H9 (cell line): ENCODE measurements at regions not wholly inside any gene's neighbourhood (a gene's known extent, or its start where the extent isn't known, plus 50 kb on each side); places are given as distances from the start of the nearest gene placed in this dataset.

ENCODE experiments used
- DNase-seq: peaks from one replicate; pipeline ENCODE4 v3.0.0-alpha.2; 2017
- H2AFZ ChIP-seq: one replicate; pipeline ENCODE4 v1.6.1; 2013; ENCODE audit warnings: mild to moderate bottlenecking, low read length, control low read depth, moderate library complexity
- H2AK5ac ChIP-seq: 2 replicates; pipeline ENCODE4 v1.6.1; 2013; ENCODE audit warnings: low read length, control low read depth, mixed read lengths; ENCODE audit not compliant: insufficient read length
- H2BK120ac ChIP-seq: one replicate; pipeline ENCODE4 v1.6.1; 2013; ENCODE audit warnings: low read depth, mild to moderate bottlenecking, low read length, control low read depth, inconsistent platforms; ENCODE audit not compliant: poor library complexity, severe bottlenecking
- H2BK12ac ChIP-seq: 2 replicates; pipeline ENCODE4 v1.6.1; 2013; ENCODE audit warnings: low read length, control low read depth, mixed read lengths, low read depth; ENCODE audit not compliant: insufficient read length
- H2BK15ac ChIP-seq: 2 replicates; pipeline ENCODE4 v1.6.1; 2013; ENCODE audit warnings: low read depth, low read length, control low read depth
- H2BK20ac ChIP-seq: one replicate; pipeline ENCODE4 v1.6.1; 2013; ENCODE audit warnings: low read depth, mild to moderate bottlenecking, low read length, control low read depth, inconsistent platforms; ENCODE audit not compliant: poor library complexity, severe bottlenecking
- H2BK5ac ChIP-seq: 2 replicates; pipeline ENCODE4 v1.6.1; 2013; ENCODE audit warnings: low read length, control low read depth, mixed read lengths; ENCODE audit not compliant: insufficient read length
- H3K14ac ChIP-seq: 2 replicates; pipeline ENCODE4 v1.6.1; 2013; ENCODE audit warnings: low read length, control low read depth; ENCODE audit not compliant: insufficient read depth
- H3K18ac ChIP-seq: 2 replicates; pipeline ENCODE4 v1.6.1; 2013; ENCODE audit warnings: low read depth, mild to moderate bottlenecking, mixed read lengths, low read length, control low read depth; ENCODE audit not compliant: insufficient read length
- H3K23ac ChIP-seq: 2 replicates; pipeline ENCODE4 v1.6.1; 2013; ENCODE audit warnings: low read length, control low read depth, mixed read lengths, low read depth; ENCODE audit not compliant: insufficient read length
- H3K23me2 ChIP-seq: 2 replicates; pipeline ENCODE4 v1.6.1; 2013; ENCODE audit warnings: low read depth, mild to moderate bottlenecking, mixed read lengths, low read length, control low read depth; ENCODE audit not compliant: insufficient read length, poor library complexity, severe bottlenecking
- H3K27ac ChIP-seq: 2 replicates; pipeline ENCODE4 v1.5.1; 2013; ENCODE audit warnings: low read length, control low read depth, mixed read lengths, low read depth; ENCODE audit not compliant: insufficient read length
- H3K27me3 ChIP-seq: 2 replicates; pipeline ENCODE4 v1.6.1; 2013; ENCODE audit warnings: low read length, control low read depth, inconsistent platforms; ENCODE audit not compliant: insufficient read depth
- H3K4ac ChIP-seq: 2 replicates; pipeline ENCODE4 v1.6.1; 2013; ENCODE audit warnings: low read depth, mild to moderate bottlenecking, control low read depth, inconsistent platforms, low read length, moderate library complexity
- H3K4me1 ChIP-seq: 2 replicates; pipeline ENCODE4 v1.6.1; 2013; ENCODE audit warnings: low read length, control low read depth, inconsistent platforms; ENCODE audit not compliant: insufficient read depth
- H3K4me2 ChIP-seq: 2 replicates; pipeline ENCODE4 v1.6.1; 2013; ENCODE audit warnings: low read length, control low read depth, mixed read lengths; ENCODE audit not compliant: insufficient read length, insufficient read depth
- H3K56ac ChIP-seq: 2 replicates; pipeline ENCODE4 v1.6.1; 2013; ENCODE audit warnings: low read depth, mild to moderate bottlenecking, mixed read lengths, low read length, control low read depth; ENCODE audit not compliant: insufficient read length
- H3K79me1 ChIP-seq: 2 replicates; pipeline ENCODE4 v1.6.1; 2013; ENCODE audit warnings: low read depth, mild to moderate bottlenecking, moderate library complexity, low read length, control low read depth, inconsistent platforms; ENCODE audit not compliant: insufficient read depth, poor library complexity, severe bottlenecking
- H3K79me2 ChIP-seq: 2 replicates; pipeline ENCODE4 v1.6.1; 2013; ENCODE audit warnings: low read length, control low read depth, inconsistent platforms; ENCODE audit not compliant: insufficient read depth
- H3K9ac ChIP-seq: 2 replicates; pipeline ENCODE4 v1.6.1; 2013; ENCODE audit warnings: low read length, control low read depth, mixed read lengths; ENCODE audit not compliant: insufficient read length; ENCODE audit errors: extremely low read depth
- H3K9me3 ChIP-seq: one replicate; pipeline ENCODE4 v1.6.1; 2013; ENCODE audit warnings: low read depth, low read length, inconsistent platforms; ENCODE audit not compliant: control insufficient read depth
- H3T11ph ChIP-seq: one replicate; pipeline ENCODE4 v1.6.1; 2013; ENCODE audit warnings: mild to moderate bottlenecking, low read length, control low read depth, inconsistent platforms
- H4K20me1 ChIP-seq: one replicate; pipeline ENCODE4 v1.6.1; 2013; ENCODE audit not compliant: control insufficient read depth, insufficient read length, insufficient read depth
- H4K5ac ChIP-seq: 2 replicates; pipeline ENCODE4 v1.6.1; 2013; ENCODE audit warnings: low read depth, mild to moderate bottlenecking, mixed read lengths, low read length, control low read depth; ENCODE audit not compliant: insufficient read length
- H4K8ac ChIP-seq: replicated peaks from 2 replicates; pipeline ENCODE4 v1.6.1; 2013; ENCODE audit warnings: low read length, control low read depth, mixed read lengths, low read depth; ENCODE audit not compliant: insufficient read length
- H4K91ac ChIP-seq: 2 replicates; pipeline ENCODE4 v1.6.1; 2013; ENCODE audit warnings: low read depth, mild to moderate bottlenecking, moderate library complexity, mixed read lengths, low read length, control low read depth; ENCODE audit not compliant: insufficient read length
- H3K27ac Mint-ChIP-seq, 3 experiments: 2 replicates in 2 of 3; 3 replicates in 1 of 3; pipeline ENCODE4 v1.8.0; 2020 to 2021; ENCODE audit warnings: mixed read lengths in 3 of 3, mild to moderate bottlenecking in 1 of 3, moderate library complexity in 1 of 3
- H3K27me3 Mint-ChIP-seq: 2 replicates; pipeline ENCODE4 v1.8.0; 2021; ENCODE audit warnings: low read depth, mild to moderate bottlenecking, moderate library complexity, mixed read lengths
- H3K36me3 Mint-ChIP-seq, 3 experiments: 2 replicates in 2 of 3; 3 replicates in 1 of 3; pipeline ENCODE4 v1.8.0; 2020 to 2021; ENCODE audit warnings: low read depth in 3 of 3, mixed read lengths in 3 of 3; ENCODE audit not compliant: insufficient read depth in 1 of 3
- H3K4me1 Mint-ChIP-seq, 2 experiments: 2 replicates each; pipeline ENCODE4 v1.8.0; 2020; ENCODE audit warnings: mixed read lengths in 2 of 2
- H3K4me3 Mint-ChIP-seq, 2 experiments: 2 replicates in 1 of 2; 3 replicates in 1 of 2; pipeline ENCODE4 v1.8.0; 2020 to 2021; ENCODE audit warnings: mild to moderate bottlenecking in 2 of 2, mixed read lengths in 2 of 2, moderate library complexity in 1 of 2
- H3K9me3 Mint-ChIP-seq, 2 experiments: 2 replicates in 1 of 2; 3 replicates in 1 of 2; pipeline ENCODE4 v1.8.0; 2020; ENCODE audit warnings: mild to moderate bottlenecking in 2 of 2, mixed read lengths in 2 of 2, moderate library complexity in 1 of 2
- WGBS: extraction: QIAGEN DNeasy Blood & Tissue Kit; methylation state at CpG from one replicate; pipeline ENCODE4 v1.1.7; 2013; ENCODE audit warnings: missing lambda C conversion rate, low lambda C conversion rate, mixed read lengths; ENCODE audit not compliant: insufficient read length; ENCODE audit errors: extremely low coverage; 5-methylcytosine and 5-hydroxymethylcytosine counted together
- TF ChIP-seq, protein P1 (sequence below): fragments of 200-600 bp; sonication (generic); conservative IDR thresholded peaks from 3 replicates; pipeline ENCODE4 v1.8.0; 2021; ENCODE audit warnings: antibody characterized with exemption, mild to moderate bottlenecking

DNA sequence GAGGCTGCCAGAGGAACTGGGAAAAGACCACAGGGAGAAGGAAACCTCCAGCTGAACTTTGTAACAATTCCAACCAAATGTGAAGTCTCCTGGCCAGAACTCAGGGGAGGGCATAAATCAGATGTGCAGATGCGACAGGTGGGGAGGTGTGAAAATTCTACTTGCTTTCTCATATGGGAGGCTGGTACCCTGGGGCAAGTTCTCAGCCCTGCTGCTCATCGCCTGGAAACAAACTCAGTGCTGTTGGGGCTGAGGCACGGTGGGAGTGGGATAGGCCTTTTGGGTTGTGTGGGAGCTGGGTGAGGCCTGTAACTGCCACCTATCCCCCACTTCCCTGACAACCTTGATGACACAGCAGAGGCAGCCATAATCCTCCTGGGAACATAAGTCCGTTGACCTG is 179.6 kb downstream of the ASB1 start:
- Histone ChIP-seq H3K4me2 (no peak overlapping the region), H3K27me3 (no peaks in the 10 kb centered on the region), H3T11ph (no peak overlapping the region), H3K56ac (no peak overlapping the region), H3K23ac (no peak overlapping the region), H2AK5ac (no peak overlapping the region), H2BK20ac (no peak overlapping the region), H4K5ac (no peak overlapping the region), H3K18ac (no peak overlapping the region), H3K23me2 (no peaks in the 10 kb centered on the region), H3K9ac (no peak overlapping the region), H4K91ac (no peak overlapping the region), H3K4me1 (no peaks in the 10 kb centered on the region), H3K9me3 (no peaks in the 10 kb centered on the region), H3K27ac (no peak overlapping the region), H2BK12ac (no peak overlapping the region), H4K20me1 (no peaks in the 10 kb centered on the region), H2AFZ (no peak overlapping the region), H2BK120ac (no peak overlapping the region), H3K79me1 (no peaks in the 10 kb centered on the region), H3K79me2 (no peaks in the 10 kb centered on the region), H3K4ac (no peak overlapping the region), H4K8ac (no peak overlapping the region), H2BK15ac (no peak overlapping the region), H2BK5ac (no peak overlapping the region), H3K14ac (no peak overlapping the region)
- H3K9me3 Mint-ChIP-seq, result peaks cover 21 to 22% of the 10 kb centered on the region in 2 experiments
- H3K4me3 Mint-ChIP-seq, result no peak overlapping the region
- peaks cover 2% of the 10 kb centered on the region; the same call in 1 of the 2 replicates for H3K27me3 Mint-ChIP-seq
- DNase-seq, result no peak
- no peaks in the 10 kb centered on the region for H3K4me1 Mint-ChIP-seq
- no CpG with 5 or more reads among the region's 4 CpGs for WGBS
- no peaks in the 10 kb centered on the region for H3K36me3 Mint-ChIP-seq
- H3K27ac Mint-ChIP-seq, result no peak overlapping the region
- TF ChIP-seq, protein P1, sequence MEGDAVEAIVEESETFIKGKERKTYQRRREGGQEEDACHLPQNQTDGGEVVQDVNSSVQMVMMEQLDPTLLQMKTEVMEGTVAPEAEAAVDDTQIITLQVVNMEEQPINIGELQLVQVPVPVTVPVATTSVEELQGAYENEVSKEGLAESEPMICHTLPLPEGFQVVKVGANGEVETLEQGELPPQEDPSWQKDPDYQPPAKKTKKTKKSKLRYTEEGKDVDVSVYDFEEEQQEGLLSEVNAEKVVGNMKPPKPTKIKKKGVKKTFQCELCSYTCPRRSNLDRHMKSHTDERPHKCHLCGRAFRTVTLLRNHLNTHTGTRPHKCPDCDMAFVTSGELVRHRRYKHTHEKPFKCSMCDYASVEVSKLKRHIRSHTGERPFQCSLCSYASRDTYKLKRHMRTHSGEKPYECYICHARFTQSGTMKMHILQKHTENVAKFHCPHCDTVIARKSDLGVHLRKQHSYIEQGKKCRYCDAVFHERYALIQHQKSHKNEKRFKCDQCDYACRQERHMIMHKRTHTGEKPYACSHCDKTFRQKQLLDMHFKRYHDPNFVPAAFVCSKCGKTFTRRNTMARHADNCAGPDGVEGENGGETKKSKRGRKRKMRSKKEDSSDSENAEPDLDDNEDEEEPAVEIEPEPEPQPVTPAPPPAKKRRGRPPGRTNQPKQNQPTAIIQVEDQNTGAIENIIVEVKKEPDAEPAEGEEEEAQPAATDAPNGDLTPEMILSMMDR, result no peak
